ENCODE measurements at regions not wholly inside any gene's neighbourhood (a gene's known extent, or its start where the extent isn't known, plus 50 kb on each side); places are given as distances from the start of the nearest gene placed in this dataset.
"Not testable (repeated sequence)": the region's sequence is repeated elsewhere in the genome, so short reads cannot be mapped to it uniquely, and the experiment has no call there.

GRCh38 chr6:112415366-112415765 lies 68.2 kb downstream of the RFPL4B start:
- intact Hi-C loops (cut with micrococcal nuclease): no loop called here
- ChIA-PET CTCF (no interaction called here), POLR2A (no interaction called here)
- Mint-ChIP-seq H3K4me3 (no peak overlapping the region), H3K4me1 (no peaks in the 10 kb centered on the region), H3K36me3 (ENCODE audit: low read depth) (no peaks in the 10 kb centered on the region), H3K27ac (no peak overlapping the region), H3K27me3 (no peaks in the 10 kb centered on the region), H3K9me3 (no peaks in the 10 kb centered on the region)
- TF ChIP-seq CTCF (IDR thresholded peaks at IDR 0.05): no peak
- no peak for DNase-seq
- ATAC-seq (ENCODE audit: low read depth): no peak

GRCh38 chr6:112416866-112417265 lies 69.7 kb downstream of the RFPL4B start:
- intact Hi-C loops (cut with micrococcal nuclease): no loop called here
- ATAC-seq (ENCODE audit: low read depth) (no peak), DNase-seq (no peak)
- no peaks in the 10 kb centered on the region for H3K9me3 Mint-ChIP-seq
- POLR2A ChIA-PET: no interaction called here
- H3K36me3 Mint-ChIP-seq (ENCODE audit: low read depth): no peaks in the 10 kb centered on the region
- CTCF ChIA-PET: no interaction called here
- no peaks in the 10 kb centered on the region for H3K4me1 Mint-ChIP-seq
- no peak for TF ChIP-seq CTCF (IDR thresholded peaks at IDR 0.05)
- no peak overlapping the region for H3K4me3 Mint-ChIP-seq
- no peak overlapping the region for H3K27ac Mint-ChIP-seq
- no peaks in the 10 kb centered on the region for H3K27me3 Mint-ChIP-seq

- H3K9me3 Mint-ChIP-seq; DNase-seq; POLR2A ChIA-PET; H3K4me1 Mint-ChIP-seq; ATAC-seq (ENCODE audit: low read depth); H3K36me3 Mint-ChIP-seq (ENCODE audit: low read depth); CTCF ChIA-PET; H3K4me3 Mint-ChIP-seq; H3K27me3 Mint-ChIP-seq; H3K27ac Mint-ChIP-seq; intact Hi-C loops (cut with micrococcal nuclease): not testable (repeated sequence)
Measured at GRCh38 chr6:112427011-112427410, 79.9 kb downstream of the RFPL4B start.

- ATAC-seq (ENCODE audit: low read depth) (no peak), DNase-seq (no peak)
- Mint-ChIP-seq H3K9me3 (peaks cover 3% of the 10 kb centered on the region), H3K4me1 (no peaks in the 10 kb centered on the region), H3K27me3 (peaks cover 1% of the 10 kb centered on the region), H3K27ac (no peak overlapping the region), H3K4me3 (no peak overlapping the region), H3K36me3 (ENCODE audit: low read depth) (no peaks in the 10 kb centered on the region)
- POLR2A ChIA-PET: no interaction called here
- TF ChIP-seq CTCF (IDR thresholded peaks at IDR 0.05): no peak
- intact Hi-C loops (cut with micrococcal nuclease): no loop called here
- CTCF ChIA-PET: no interaction called here
Measured at GRCh38 chr6:112427499-112427898, 80.4 kb downstream of the RFPL4B start.

- no peak for ATAC-seq (ENCODE audit: low read depth)
- POLR2A ChIA-PET: no interaction called here
Measured at GRCh38 chr6:112428477-112428876, 81.3 kb downstream of the RFPL4B start.

More at GRCh38 chr6:112428477-112428876, 81.3 kb downstream of the RFPL4B start:
- Mint-ChIP-seq H3K27ac (no peak overlapping the region), H3K27me3 (no peaks in the 10 kb centered on the region), H3K4me3 (no peak overlapping the region), H3K36me3 (ENCODE audit: low read depth) (no peaks in the 10 kb centered on the region), H3K4me1 (no peaks in the 10 kb centered on the region), H3K9me3 (peaks cover 3% of the 10 kb centered on the region)
- no peak for TF ChIP-seq CTCF (IDR thresholded peaks at IDR 0.05)
- intact Hi-C loops (cut with micrococcal nuclease): no loop called here
- DNase-seq: no peak
- CTCF ChIA-PET: no interaction called here
